Sigmoid colon (tissue), 4 donors: ENCODE measurements at regions not wholly inside any gene's neighbourhood (a gene's known extent, or its start where the extent isn't known, plus 50 kb on each side); places are given as distances from the start of the nearest gene placed in this dataset.

Experiments used
- POLR2AphosphoS5 ChIP-seq, 4 donors: sonication (generic); formaldehyde crosslinking; IDR thresholded peaks; one replicate each; pipeline ENCODE4 v1.6.1; 2017; ENCODE audit warnings: antibody characterized with exemption in 4 of 4
- TF ChIP-seq, protein P1 (sequence below), 4 experiments: fragments of 450-650 bp in 3 of 4; fragments of 200-600 bp in 1 of 4; IDR thresholded peaks; one replicate each; pipeline ENCODE4 v1.5.1; 2016 to 2019; ENCODE audit warnings: antibody characterized with exemption in 4 of 4, mild to moderate bottlenecking in 3 of 4, moderate library complexity in 2 of 4

GRCh38 chr9:87229108-87229507, 268.6 kb upstream of the DAPK1 start:
- TF ChIP-seq, protein P1, sequence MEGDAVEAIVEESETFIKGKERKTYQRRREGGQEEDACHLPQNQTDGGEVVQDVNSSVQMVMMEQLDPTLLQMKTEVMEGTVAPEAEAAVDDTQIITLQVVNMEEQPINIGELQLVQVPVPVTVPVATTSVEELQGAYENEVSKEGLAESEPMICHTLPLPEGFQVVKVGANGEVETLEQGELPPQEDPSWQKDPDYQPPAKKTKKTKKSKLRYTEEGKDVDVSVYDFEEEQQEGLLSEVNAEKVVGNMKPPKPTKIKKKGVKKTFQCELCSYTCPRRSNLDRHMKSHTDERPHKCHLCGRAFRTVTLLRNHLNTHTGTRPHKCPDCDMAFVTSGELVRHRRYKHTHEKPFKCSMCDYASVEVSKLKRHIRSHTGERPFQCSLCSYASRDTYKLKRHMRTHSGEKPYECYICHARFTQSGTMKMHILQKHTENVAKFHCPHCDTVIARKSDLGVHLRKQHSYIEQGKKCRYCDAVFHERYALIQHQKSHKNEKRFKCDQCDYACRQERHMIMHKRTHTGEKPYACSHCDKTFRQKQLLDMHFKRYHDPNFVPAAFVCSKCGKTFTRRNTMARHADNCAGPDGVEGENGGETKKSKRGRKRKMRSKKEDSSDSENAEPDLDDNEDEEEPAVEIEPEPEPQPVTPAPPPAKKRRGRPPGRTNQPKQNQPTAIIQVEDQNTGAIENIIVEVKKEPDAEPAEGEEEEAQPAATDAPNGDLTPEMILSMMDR (IDR thresholded peaks at IDR 0.05) = no peak
- no peak for TF ChIP-seq POLR2AphosphoS5 (IDR thresholded peaks at IDR 0.05)
